ENCODE measurements at regions not wholly inside any gene's neighbourhood (a gene's known extent, or its start where the extent isn't known, plus 50 kb on each side); places are given as distances from the start of the nearest gene placed in this dataset.

- DNase-seq (ENCODE audit: low read depth): no peak
- TF ChIP-seq CTCF (IDR thresholded peaks at IDR 0.05; ENCODE audit: insufficient read depth, low read depth, low read length, missing control alignments): no peak
- H3K4me3 ChIP-seq (ENCODE audit: low read length): no peak overlapping the region
These were observed 571.9 kb upstream of the ZNF385D start for GRCh38 chr3:22322861-22323260.

- no peak overlapping the region for H3K4me3 ChIP-seq (ENCODE audit: low read length)
- TF ChIP-seq CTCF (IDR thresholded peaks at IDR 0.05; ENCODE audit: insufficient read depth, low read depth, low read length, missing control alignments): no peak
- no peak for DNase-seq (ENCODE audit: low read depth)
These were observed 575.3 kb upstream of the ZNF385D start for GRCh38 chr3:22326305-22326704.

- TF ChIP-seq CTCF (IDR thresholded peaks at IDR 0.05; ENCODE audit: insufficient read depth, low read depth, low read length, missing control alignments): no peak
- no peak for DNase-seq (ENCODE audit: low read depth)
- H3K4me3 ChIP-seq (ENCODE audit: low read length): no peak overlapping the region
These were observed 584.0 kb upstream of the ZNF385D start for GRCh38 chr3:22334996-22335395.

GRCh38 chr3:22349215-22349851 is 598.3 kb upstream of the ZNF385D start:
- DNase-seq (ENCODE audit: low read depth): no peak
- H3K4me3 ChIP-seq (ENCODE audit: low read length): no peak overlapping the region
- no peak for TF ChIP-seq CTCF (IDR thresholded peaks at IDR 0.05; ENCODE audit: insufficient read depth, low read depth, low read length, missing control alignments)

- TF ChIP-seq CTCF (IDR thresholded peaks at IDR 0.05; ENCODE audit: insufficient read depth, low read depth, low read length, missing control alignments): no peak
- H3K4me3 ChIP-seq (ENCODE audit: low read length): no peak overlapping the region
- no peak for DNase-seq (ENCODE audit: low read depth)
These were observed 600.8 kb upstream of the ZNF385D start for GRCh38 chr3:22351806-22352205.

- H3K4me3 ChIP-seq (ENCODE audit: low read length): no peak overlapping the region
- no peak for TF ChIP-seq CTCF (IDR thresholded peaks at IDR 0.05; ENCODE audit: insufficient read depth, low read depth, low read length, missing control alignments)
- DNase-seq (ENCODE audit: low read depth): no peak
These were observed 602.1 kb upstream of the ZNF385D start for GRCh38 chr3:22353126-22353525.

- no peak for DNase-seq (ENCODE audit: low read depth)
- TF ChIP-seq CTCF (IDR thresholded peaks at IDR 0.05; ENCODE audit: insufficient read depth, low read depth, low read length, missing control alignments): no peak
- H3K4me3 ChIP-seq (ENCODE audit: low read length): no peak overlapping the region
These were observed 607.3 kb upstream of the ZNF385D start for GRCh38 chr3:22358334-22358733.

Measured in epithelial cell of esophagus (primary cell).